ENCODE measurements at regions not wholly inside any gene's neighbourhood (a gene's known extent, or its start where the extent isn't known, plus 50 kb on each side); places are given as distances from the start of the nearest gene placed in this dataset.
A peak's percentile ranks its signal among the peaks of the same experiment; 100 is the strongest.

DNA sequence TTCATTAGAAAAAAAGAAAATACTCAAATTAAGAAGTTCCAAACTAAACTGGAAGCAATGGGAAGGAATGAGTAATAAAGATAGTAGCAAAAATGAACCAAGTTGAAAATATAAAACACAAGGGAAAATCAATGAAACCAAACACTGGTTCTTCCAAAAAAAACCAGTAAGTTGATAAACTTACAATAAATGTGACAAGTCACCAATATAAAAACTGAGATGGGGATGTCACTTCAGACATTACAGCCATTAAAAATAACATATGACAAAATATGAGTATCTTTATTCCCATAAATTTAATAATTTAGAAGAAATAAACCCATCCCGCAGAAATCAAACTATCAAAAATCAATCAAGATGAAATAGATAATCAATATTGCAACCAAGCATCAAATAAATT lies 633.9 kb upstream of the RAB6C start:
- intact Hi-C loops (cut with DNase I), result no loop called here
- Histone ChIP-seq H3K27ac (no peak overlapping the region), H3K4me3 (no peak overlapping the region), H3K36me3 (no peaks in the 10 kb centered on the region), H3K9me3 (no peaks in the 10 kb centered on the region), H3K4me1 (no peaks in the 10 kb centered on the region), H3K27me3 (no peaks in the 10 kb centered on the region)
- WGBS (ENCODE audit: insufficient coverage, low coverage, low lambda C conversion rate, missing lambda C conversion rate), result 70% methylated on average over 1 of the region's 1 CpG
- TF ChIP-seq, protein P1, sequence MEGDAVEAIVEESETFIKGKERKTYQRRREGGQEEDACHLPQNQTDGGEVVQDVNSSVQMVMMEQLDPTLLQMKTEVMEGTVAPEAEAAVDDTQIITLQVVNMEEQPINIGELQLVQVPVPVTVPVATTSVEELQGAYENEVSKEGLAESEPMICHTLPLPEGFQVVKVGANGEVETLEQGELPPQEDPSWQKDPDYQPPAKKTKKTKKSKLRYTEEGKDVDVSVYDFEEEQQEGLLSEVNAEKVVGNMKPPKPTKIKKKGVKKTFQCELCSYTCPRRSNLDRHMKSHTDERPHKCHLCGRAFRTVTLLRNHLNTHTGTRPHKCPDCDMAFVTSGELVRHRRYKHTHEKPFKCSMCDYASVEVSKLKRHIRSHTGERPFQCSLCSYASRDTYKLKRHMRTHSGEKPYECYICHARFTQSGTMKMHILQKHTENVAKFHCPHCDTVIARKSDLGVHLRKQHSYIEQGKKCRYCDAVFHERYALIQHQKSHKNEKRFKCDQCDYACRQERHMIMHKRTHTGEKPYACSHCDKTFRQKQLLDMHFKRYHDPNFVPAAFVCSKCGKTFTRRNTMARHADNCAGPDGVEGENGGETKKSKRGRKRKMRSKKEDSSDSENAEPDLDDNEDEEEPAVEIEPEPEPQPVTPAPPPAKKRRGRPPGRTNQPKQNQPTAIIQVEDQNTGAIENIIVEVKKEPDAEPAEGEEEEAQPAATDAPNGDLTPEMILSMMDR (IDR thresholded peaks at IDR 0.05), result no peak
- no peak for TF ChIP-seq POLR2A (IDR thresholded peaks at IDR 0.05)
- ATAC-seq (no peak), DNase-seq (no peak)

DNA sequence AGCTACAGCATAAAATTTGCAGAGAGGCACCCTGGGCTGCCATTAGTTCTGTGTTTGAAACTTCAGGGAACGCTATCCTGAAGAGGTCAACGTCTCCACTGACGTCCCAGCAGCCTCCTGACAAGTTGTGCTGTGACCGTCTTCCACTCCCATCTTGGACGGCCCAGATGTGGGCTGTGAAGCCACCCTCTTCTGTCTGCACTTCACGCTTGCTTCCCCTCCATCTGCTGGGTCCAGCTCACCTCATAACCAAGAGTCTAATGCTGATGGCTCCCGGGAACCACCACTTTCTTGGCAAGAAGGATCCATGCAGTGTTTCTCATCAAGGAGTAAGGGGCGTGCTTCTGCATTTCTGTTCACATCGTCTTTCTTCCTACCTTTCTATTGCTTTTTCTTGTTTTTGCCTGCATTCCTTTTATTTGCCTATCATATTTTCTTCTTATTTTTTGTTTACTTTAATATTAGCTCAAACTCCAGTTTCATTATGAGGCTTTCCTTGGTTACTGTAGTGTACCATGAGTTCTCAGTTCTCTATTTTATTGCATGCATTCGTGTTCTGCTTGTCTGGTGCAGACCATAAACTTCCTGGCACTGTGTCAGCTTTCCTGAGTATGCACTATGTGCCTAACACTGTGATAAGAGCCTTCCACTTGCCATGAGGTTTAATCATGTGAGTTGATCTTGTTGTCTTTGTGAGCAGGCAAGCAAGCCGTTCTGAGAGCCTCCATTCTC lies 631.8 kb upstream of the RAB6C start:
- WGBS (ENCODE audit: insufficient coverage, low coverage, low lambda C conversion rate, missing lambda C conversion rate), result 54% methylated on average over 11 of the region's 11 CpGs
- TF ChIP-seq POLR2A (IDR thresholded peaks at IDR 0.05), result no peak
- DNase-seq (no peak), ATAC-seq (peak; percentile 32 to 69 (median 52))
- Histone ChIP-seq H3K4me1 (no peaks in the 10 kb centered on the region), H3K9me3 (no peaks in the 10 kb centered on the region), H3K27ac (no peak overlapping the region), H3K27me3 (no peaks in the 10 kb centered on the region), H3K4me3 (no peak overlapping the region), H3K36me3 (no peaks in the 10 kb centered on the region)
- intact Hi-C loops (cut with DNase I), result no loop called here

DNA sequence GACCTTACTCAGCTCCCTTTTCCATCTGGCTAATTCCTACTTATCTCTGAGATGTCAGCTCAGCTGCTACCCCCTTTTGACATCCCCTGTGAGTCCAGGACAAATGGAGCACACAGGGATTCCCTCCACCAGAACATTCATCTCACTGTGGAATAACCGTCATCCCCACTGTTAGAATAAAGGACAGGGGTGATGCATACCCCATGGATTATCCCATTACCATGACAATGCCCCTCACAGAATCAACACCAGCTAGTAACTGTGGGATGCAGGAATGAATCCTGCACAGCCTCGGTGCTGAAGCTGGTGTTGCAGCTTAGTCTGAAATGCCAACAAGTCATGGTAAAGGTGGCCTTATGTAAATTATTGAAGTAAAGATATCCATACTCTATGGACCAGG lies 624.8 kb upstream of the RAB6C start:
- no peak for TF ChIP-seq POLR2A (IDR thresholded peaks at IDR 0.05)
- TF ChIP-seq, protein P1 (IDR thresholded peaks at IDR 0.05), result no peak
- no peaks in the 10 kb centered on the region for H3K27me3 ChIP-seq
- 60% methylated on average over 1 of the region's 2 CpGs for WGBS (ENCODE audit: insufficient coverage, low coverage, low lambda C conversion rate, missing lambda C conversion rate)
- H3K4me3 ChIP-seq, result no peak overlapping the region
- no peaks in the 10 kb centered on the region for H3K36me3 ChIP-seq
- H3K4me1 ChIP-seq, result no peaks in the 10 kb centered on the region
- ATAC-seq (no peak), DNase-seq (no peak)
- H3K9me3 ChIP-seq, result no peaks in the 10 kb centered on the region
- intact Hi-C loops (cut with DNase I), result no loop called here
- no peak overlapping the region for H3K27ac ChIP-seq

DNA sequence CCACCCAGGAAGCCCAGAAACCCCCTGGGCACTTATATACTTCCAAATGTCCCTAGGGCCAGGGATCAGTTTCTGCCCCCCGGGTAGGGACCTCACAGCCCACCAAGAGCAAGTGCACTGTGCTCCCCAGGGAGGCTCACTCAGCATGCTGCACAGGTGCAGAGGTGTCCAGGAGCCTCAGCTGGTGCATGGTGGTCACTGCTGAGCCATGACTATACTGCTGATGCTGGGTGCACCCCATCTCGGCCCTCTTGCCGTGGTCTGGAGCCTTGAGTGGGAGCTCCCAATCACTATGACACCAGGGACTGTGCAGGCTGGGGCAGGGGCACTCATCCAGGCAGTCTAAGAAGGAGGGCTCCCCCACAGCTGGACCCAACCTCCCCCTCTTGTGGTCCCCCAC lies 617.8 kb upstream of the RAB6C start:
- TF ChIP-seq, protein P1 (IDR thresholded peaks at IDR 0.05), result no peak
- TF ChIP-seq POLR2A (IDR thresholded peaks at IDR 0.05), result no peak
- intact Hi-C loops (cut with DNase I), result no loop called here
- 80% methylated on average over 1 of the region's 3 CpGs for WGBS (ENCODE audit: insufficient coverage, low coverage, low lambda C conversion rate, missing lambda C conversion rate)
- Histone ChIP-seq H3K27me3 (no peaks in the 10 kb centered on the region), H3K4me3 (no peak overlapping the region), H3K27ac (no peak overlapping the region), H3K9me3 (no peaks in the 10 kb centered on the region), H3K4me1 (no peaks in the 10 kb centered on the region), H3K36me3 (no peaks in the 10 kb centered on the region)
- DNase-seq, result no peak
- no peak for ATAC-seq

DNA sequence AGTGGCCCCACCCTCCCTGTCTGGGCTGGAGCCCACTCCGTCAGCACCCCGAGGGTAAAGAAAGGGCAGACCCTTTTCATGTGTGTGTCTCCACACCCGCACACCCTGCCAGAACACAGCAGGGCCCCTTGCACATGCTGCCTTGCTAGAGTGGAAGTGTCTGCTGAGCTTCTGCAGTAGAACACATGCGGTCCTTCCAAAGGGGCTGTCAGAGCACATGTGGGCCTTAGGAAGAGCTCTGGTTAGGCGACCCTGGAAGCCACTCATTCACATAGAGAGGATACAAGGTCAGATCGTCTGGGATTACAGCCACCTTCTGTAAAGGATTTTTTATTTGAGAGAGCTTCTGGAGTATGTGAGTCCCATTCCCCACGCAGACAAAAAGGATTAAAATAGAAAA lies 613.2 kb upstream of the RAB6C start:
- H3K9me3 ChIP-seq, result no peaks in the 10 kb centered on the region
- H3K27ac ChIP-seq, result no peak overlapping the region
- no peak for TF ChIP-seq POLR2A (IDR thresholded peaks at IDR 0.05)
- TF ChIP-seq, protein P1 (IDR thresholded peaks at IDR 0.05), result no peak
- no peaks in the 10 kb centered on the region for H3K4me1 ChIP-seq
- no peak for ATAC-seq
- H3K27me3 ChIP-seq, result no peaks in the 10 kb centered on the region
- H3K4me3 ChIP-seq, result no peak overlapping the region
- intact Hi-C loops (cut with DNase I), result no loop called here
- WGBS (ENCODE audit: insufficient coverage, low coverage, low lambda C conversion rate, missing lambda C conversion rate), result 35% methylated on average over 4 of the region's 7 CpGs
- H3K36me3 ChIP-seq, result no peaks in the 10 kb centered on the region
- no peak for DNase-seq

All from right lobe of liver (tissue), 6 donors.